ENCODE measurements at regions not wholly inside any gene's neighbourhood (a gene's known extent, or its start where the extent isn't known, plus 50 kb on each side); places are given as distances from the start of the nearest gene placed in this dataset.
"Not testable (repeated sequence)": the region's sequence is repeated elsewhere in the genome, so short reads cannot be mapped to it uniquely, and the experiment has no call there.

- no peak for DNase-seq (ENCODE audit: low read depth)
Measured at GRCh38 chr2:192827735-192828134, 633.0 kb upstream of the TMEFF2 start.

- peak; percentile 13 for DNase-seq (ENCODE audit: low read depth)
Measured at GRCh38 chr2:192814376-192814775, 619.6 kb upstream of the TMEFF2 start.

GRCh38 chr2:192813341-192813740, 618.6 kb upstream of the TMEFF2 start:
- DNase-seq (ENCODE audit: low read depth): no peak

- no peak for DNase-seq (ENCODE audit: low read depth)
Measured at GRCh38 chr2:192809173-192809572, 614.4 kb upstream of the TMEFF2 start.

- DNase-seq (ENCODE audit: low read depth): peak; percentile 41
Measured at GRCh38 chr2:192783643-192784042, 588.9 kb upstream of the TMEFF2 start.

- no peak for DNase-seq (ENCODE audit: low read depth)
Measured at GRCh38 chr2:192775459-192776262, 580.9 kb upstream of the TMEFF2 start.

GRCh38 chr2:192775011-192775410, 580.3 kb upstream of the TMEFF2 start:
- no peak for DNase-seq (ENCODE audit: low read depth)

- peak; percentile 2 for DNase-seq (ENCODE audit: low read depth)
Measured at GRCh38 chr2:192773044-192773443, 578.3 kb upstream of the TMEFF2 start.

GRCh38 chr2:192749611-192750200, 555.0 kb upstream of the TMEFF2 start:
- DNase-seq (ENCODE audit: low read depth): peak; percentile 14

GRCh38 chr2:192741889-192742288, 547.2 kb upstream of the TMEFF2 start:
- peak; percentile 22 for DNase-seq (ENCODE audit: low read depth)

GRCh38 chr2:192735447-192735846, 540.7 kb upstream of the TMEFF2 start:
- DNase-seq (ENCODE audit: low read depth): no peak

GRCh38 chr2:192729369-192729768, 534.6 kb upstream of the TMEFF2 start:
- no peak for DNase-seq (ENCODE audit: low read depth)

- DNase-seq (ENCODE audit: low read depth): no peak
Measured at GRCh38 chr2:192725991-192726390, 531.3 kb upstream of the TMEFF2 start.

- DNase-seq (ENCODE audit: low read depth): no peak
Measured at GRCh38 chr2:192719629-192720028, 524.9 kb upstream of the TMEFF2 start.

GRCh38 chr2:192718340-192718739, 523.6 kb upstream of the TMEFF2 start:
- DNase-seq (ENCODE audit: low read depth): no peak

- no peak for DNase-seq (ENCODE audit: low read depth)
Measured at GRCh38 chr2:192700934-192701333, 506.2 kb upstream of the TMEFF2 start.

- no peak for DNase-seq (ENCODE audit: low read depth)
Measured at GRCh38 chr2:192697880-192698279, 503.1 kb upstream of the TMEFF2 start.

- no peak for DNase-seq (ENCODE audit: low read depth)
Measured at GRCh38 chr2:192696857-192697256, 502.1 kb upstream of the TMEFF2 start.

GRCh38 chr2:192687015-192687414, 492.3 kb upstream of the TMEFF2 start:
- no peak for DNase-seq (ENCODE audit: low read depth)

GRCh38 chr2:192682511-192682910, 487.8 kb upstream of the TMEFF2 start:
- DNase-seq (ENCODE audit: low read depth): peak; percentile 0

GRCh38 chr2:192675681-192676080, 480.9 kb upstream of the TMEFF2 start:
- no peak for DNase-seq (ENCODE audit: low read depth)

- DNase-seq (ENCODE audit: low read depth): no peak
Measured at GRCh38 chr2:192669505-192670091, 474.9 kb upstream of the TMEFF2 start.

- DNase-seq (ENCODE audit: low read depth): not testable (repeated sequence)
Measured at GRCh38 chr2:192660555-192660954, 465.8 kb upstream of the TMEFF2 start.
